SK-N-SH treated with all-trans-retinoic acid at 6 μM for 48 hours (cell line): ENCODE measurements at regions not wholly inside any gene's neighbourhood (a gene's known extent, or its start where the extent isn't known, plus 50 kb on each side); places are given as distances from the start of the nearest gene placed in this dataset.

ENCODE experiments used
- PPARA ChIP-seq: fragments of 250-450 bp; sonication (Bioruptor Pico); IDR thresholded peaks from 2 replicates; pipeline ENCODE4 v1.5.0; 2020; ENCODE audit warnings: mild to moderate bottlenecking, borderline replicate concordance
- ZFP30 ChIP-seq: fragments of 450-650 bp; formaldehyde crosslinking; IDR thresholded peaks from 2 replicates; pipeline ENCODE4 v1.5.0; 2022; ENCODE audit warnings: mild to moderate bottlenecking, moderate library complexity

GRCh38 chr1:59004755-59005154, 220.9 kb upstream of the JUN start:
- no peak for TF ChIP-seq PPARA (CRISPR knock-in tag)
- TF ChIP-seq ZFP30 = no peak
